H1 (cell line): ENCODE measurements at regions not wholly inside any gene's neighbourhood (a gene's known extent, or its start where the extent isn't known, plus 50 kb on each side); places are given as distances from the start of the nearest gene placed in this dataset.

ENCODE experiments used
- CTCF ChIA-PET: fragments of 300-600 bp; sonication (Branson Sonifier 250); formaldehyde crosslinking; loops from one replicate; lab custom pipeline; 2021; ENCODE audit not compliant: partially characterized antibody; lab: Charles Lee
- POLR2A ChIA-PET: fragments of 300-600 bp; sonication (Branson Sonifier 250); formaldehyde crosslinking; loops from one replicate; lab custom pipeline; 2021; ENCODE audit warnings: inconsistent platforms; ENCODE audit not compliant: partially characterized antibody; lab: Charles Lee
- DNase-seq, 2 experiments: peaks; one replicate each; pipeline versions ENCODE4 v3.0.0 to v3.0.0-alpha.2; 2010 to 2022; ENCODE audit warnings: low spot score in 2 of 2, low read depth in 1 of 2, mixed read lengths in 1 of 2
- FAIRE-seq: peaks from 2 replicates; lab custom pipeline; 2011; peaks lifted over from hg19 to GRCh38; lab: Jason Lieb, UNC
- H2AFZ ChIP-seq: 2 replicates; pipeline ENCODE4 v1.8.1; 2012; ENCODE audit warnings: low read length, inconsistent platforms
- H2AK5ac ChIP-seq: 2 replicates; pipeline ENCODE4 v1.6.1; 2013; ENCODE audit warnings: low read depth, low read length
- H2BK120ac ChIP-seq: replicated peaks from 2 replicates; pipeline ENCODE3; 2013; ENCODE audit warnings: low read depth, low read length, inconsistent platforms
- H2BK12ac ChIP-seq: 2 replicates; pipeline ENCODE4 v1.6.1; 2013; ENCODE audit warnings: low read depth, low read length
- H2BK15ac ChIP-seq: 2 replicates; pipeline ENCODE4 v1.6.1; 2013; ENCODE audit warnings: low read length
- H2BK20ac ChIP-seq: 2 replicates; pipeline ENCODE4 v1.6.1; 2013; ENCODE audit warnings: low read length
- H2BK5ac ChIP-seq: 2 replicates; pipeline ENCODE4 v1.6.1; 2013; ENCODE audit warnings: low read depth, low read length
- H3K14ac ChIP-seq: 2 replicates; pipeline ENCODE4 v1.6.1; 2013; ENCODE audit warnings: inconsistent platforms; ENCODE audit not compliant: insufficient read length
- H3K18ac ChIP-seq: 2 replicates; pipeline ENCODE4 v1.6.1; 2013; ENCODE audit warnings: low read length; ENCODE audit errors: extremely low read depth
- H3K23ac ChIP-seq: 2 replicates; pipeline ENCODE4 v1.6.1; 2013; ENCODE audit warnings: inconsistent platforms; ENCODE audit not compliant: insufficient read length
- H3K23me2 ChIP-seq: 2 replicates; pipeline ENCODE4 v1.6.1; 2013; ENCODE audit warnings: low read depth, low read length
- H3K27ac ChIP-seq: 2 replicates; pipeline ENCODE4 v1.6.1; 2011; ENCODE audit warnings: low read depth, low read length, inconsistent platforms
- H3K27me3 ChIP-seq, 4 experiments: replicated peaks in 1 of 4; 1 replicate in 1 of 4; 2 replicates in 3 of 4; pipeline versions ENCODE4 v1.6.1 to v1.8.1; 2011 to 2013; ENCODE audit warnings: low read length in 3 of 4, mild to moderate bottlenecking in 3 of 4, inconsistent platforms in 2 of 4, mixed read lengths in 2 of 4, moderate library complexity in 1 of 4; ENCODE audit not compliant: control insufficient read depth in 3 of 4, insufficient read depth in 3 of 4; ENCODE audit errors: extremely low read depth in 1 of 4
- H3K36me3 ChIP-seq, 4 experiments: 2 replicates each; pipeline versions ENCODE4 v1.6.1 to v1.8.1; 2011 to 2013; ENCODE audit warnings: mild to moderate bottlenecking in 4 of 4, low read length in 3 of 4, moderate library complexity in 2 of 4, control low read depth in 1 of 4, inconsistent platforms in 1 of 4; ENCODE audit not compliant: insufficient read depth in 4 of 4, control insufficient read depth in 2 of 4
- H3K4ac ChIP-seq: replicated peaks from 2 replicates; pipeline ENCODE3; 2013; ENCODE audit warnings: low read length, low read depth, mixed read lengths, inconsistent platforms; ENCODE audit not compliant: insufficient read length
- H3K4me1 ChIP-seq, 4 experiments: replicated peaks in 1 of 4; 1 replicate in 1 of 4; 2 replicates in 3 of 4; pipeline versions ENCODE4 v1.6.1 to v1.8.1; 2011 to 2013; ENCODE audit warnings: low read length in 3 of 4, inconsistent platforms in 2 of 4, mixed read lengths in 1 of 4; ENCODE audit not compliant: insufficient read depth in 4 of 4, control insufficient read depth in 3 of 4
- H3K4me2 ChIP-seq, 2 experiments: 2 replicates each; pipeline versions ENCODE4 v1.6.1 to v1.8.1; 2011 to 2013; ENCODE audit warnings: low read depth in 2 of 2, low read length in 2 of 2, control low read depth in 1 of 2, inconsistent platforms in 1 of 2, mild to moderate bottlenecking in 1 of 2; ENCODE audit not compliant: insufficient read depth in 1 of 2
- H3K4me3 ChIP-seq, 4 experiments: fragments of 200-600, 300-600 bp in 1 of 4; sonication (generic), shearing (Covaris generic), sonication (Bioruptor Twin) in 1 of 4; 2 replicates each; pipeline versions ENCODE4 v1.5.1 to v1.8.1; 2011 to 2016; ENCODE audit warnings: low read length in 4 of 4, low read depth in 3 of 4, control low read depth in 2 of 4, inconsistent platforms in 2 of 4, mild to moderate bottlenecking in 2 of 4, mixed read lengths in 1 of 4, moderate library complexity in 1 of 4; ENCODE audit not compliant: insufficient read depth in 2 of 4; ENCODE audit errors: extremely low read depth in 1 of 4
- H3K56ac ChIP-seq: replicated peaks from 2 replicates; pipeline ENCODE3; 2013; ENCODE audit warnings: low read depth, mild to moderate bottlenecking, mixed read lengths, low read length, inconsistent platforms; ENCODE audit not compliant: insufficient read length
- H3K79me1 ChIP-seq: 2 replicates; pipeline ENCODE4 v1.6.1; 2013; ENCODE audit warnings: low read depth, low read length, control low read depth
- H3K79me2 ChIP-seq, 2 experiments: 2 replicates each; pipeline versions ENCODE4 v1.6.1 to v1.8.1; 2012 to 2013; ENCODE audit warnings: low read length in 2 of 2, mild to moderate bottlenecking in 2 of 2, inconsistent platforms in 1 of 2; ENCODE audit not compliant: insufficient read depth in 2 of 2, control insufficient read depth in 1 of 2
- H3K9ac ChIP-seq, 4 experiments: replicated peaks in 1 of 4; 1 replicate in 1 of 4; 2 replicates in 3 of 4; pipeline versions ENCODE4 v1.6.1 to v1.8.1; 2011 to 2013; ENCODE audit warnings: low read depth in 3 of 4, low read length in 3 of 4, control low read depth in 2 of 4, mild to moderate bottlenecking in 2 of 4, moderate library complexity in 2 of 4, inconsistent platforms in 1 of 4; ENCODE audit errors: extremely low read depth in 1 of 4
- H3K9me3 ChIP-seq, 2 experiments: 2 replicates each; pipeline versions ENCODE4 v1.6.1 to v1.8.1; 2012 to 2013; ENCODE audit warnings: mild to moderate bottlenecking in 2 of 2, moderate library complexity in 2 of 2, control low read depth in 1 of 2, inconsistent platforms in 1 of 2, low read depth in 1 of 2, low read length in 1 of 2, mixed read lengths in 1 of 2; ENCODE audit not compliant: insufficient read depth in 2 of 2
- H4K20me1 ChIP-seq, 2 experiments: replicated peaks in 1 of 2; 2 replicates each; pipeline versions ENCODE3 to v1.8.1; 2011 to 2013; ENCODE audit warnings: inconsistent platforms in 2 of 2, low read length in 2 of 2, mild to moderate bottlenecking in 1 of 2; ENCODE audit not compliant: insufficient read depth in 2 of 2, control insufficient read depth in 1 of 2
- H4K5ac ChIP-seq: 2 replicates; pipeline ENCODE4 v1.6.1; 2013; ENCODE audit warnings: low read length, low read depth, mixed read lengths, inconsistent platforms; ENCODE audit not compliant: insufficient read length
- H4K8ac ChIP-seq: 2 replicates; pipeline ENCODE4 v1.8.0; 2013; ENCODE audit warnings: mild to moderate bottlenecking, moderate library complexity, low read length, inconsistent platforms; ENCODE audit not compliant: insufficient read depth; ENCODE audit errors: extremely low read depth
- H4K91ac ChIP-seq: replicated peaks from 2 replicates; pipeline ENCODE3; 2013; ENCODE audit warnings: low read length, mixed read lengths, inconsistent platforms; ENCODE audit not compliant: insufficient read length
- GABPA ChIP-seq: IDR thresholded peaks from 2 replicates; pipeline ENCODE4 v1.6.1; 2011; ENCODE audit warnings: mild to moderate bottlenecking, low read length, moderate library complexity, borderline replicate concordance; ENCODE audit not compliant: insufficient read depth
- NANOG ChIP-seq: IDR thresholded peaks from 2 replicates; pipeline ENCODE4 v1.6.1; 2011; ENCODE audit warnings: low read length, low read depth, mild to moderate bottlenecking, inconsistent platforms; ENCODE audit not compliant: insufficient read depth, poor library complexity, severe bottlenecking
- SAP30 ChIP-seq: fragments of 300-600 bp; sonication (generic); IDR thresholded peaks from 2 replicates; pipeline ENCODE4 v1.7.1; 2012; ENCODE audit warnings: low read length, moderate library complexity, mild to moderate bottlenecking, inconsistent platforms; ENCODE audit not compliant: insufficient read depth, insufficient replicate concordance
- SP2 ChIP-seq: IDR thresholded peaks from 2 replicates; pipeline ENCODE4 v1.6.1; 2012; ENCODE audit warnings: mild to moderate bottlenecking, low read length, inconsistent platforms
- YY1 ChIP-seq: IDR thresholded peaks from 2 replicates; pipeline ENCODE4 v1.6.1; 2011; ENCODE audit warnings: low read depth, mild to moderate bottlenecking, low read length
- WGBS, 2 experiments: shearing (Covaris generic) in 1 of 2; methylation state at CpG; one replicate each; pipeline versions ENCODE4 v1.1.6 to v1.1.7; 2013 to 2015; ENCODE audit warnings: low lambda C conversion rate in 2 of 2, mixed read lengths in 2 of 2, inconsistent platforms in 1 of 2, low coverage in 1 of 2, missing lambda C conversion rate in 1 of 2; ENCODE audit not compliant: insufficient replicate concordance in 2 of 2, insufficient coverage in 1 of 2, insufficient read length in 1 of 2; ENCODE audit errors: extremely low coverage in 1 of 2, missing lambda C conversion rate in 1 of 2; 5-methylcytosine and 5-hydroxymethylcytosine counted together

- ChIA-PET POLR2A (no interaction called here), CTCF (interaction anchor here (0.6 to 2.3 kb wide), 4 partner anchors 9 to 1305 kb away, joined by 3 to 6 read pairs (median 3); no protein-coding TSS in a partner anchor)
- Histone ChIP-seq H4K91ac (no peak overlapping the region), H2BK5ac (no peak overlapping the region), H3K23me2 (no peaks in the 10 kb centered on the region), H2BK120ac (no peak overlapping the region), H2BK15ac (no peak overlapping the region), H3K4me3 (no peak overlapping the region), H2BK12ac (no peak overlapping the region), H3K79me1 (no peaks in the 10 kb centered on the region), H3K4me1 (peaks cover 0 to 5% (median 3%) of the 10 kb centered on the region in 4 experiments; a peak in 1 of 7 replicates), H4K8ac (no peak overlapping the region), H3K36me3 (no peaks in the 10 kb centered on the region), H3K79me2 (no peaks in the 10 kb centered on the region), H3K27me3 (no peaks in the 10 kb centered on the region; a peak in 1 of 7 replicates), H4K5ac (no peak overlapping the region), H2BK20ac (no peak overlapping the region), H3K18ac (no peak overlapping the region), H3K4me2 (no peak overlapping the region), H3K9ac (no peak overlapping the region), H2AFZ (no peak overlapping the region), H2AK5ac (no peak overlapping the region), H3K27ac (no peak overlapping the region), H3K56ac (no peak overlapping the region), H3K9me3 (no peaks in the 10 kb centered on the region), H3K23ac (no peak overlapping the region), H4K20me1 (no peaks in the 10 kb centered on the region), H3K4ac (no peak overlapping the region), H3K14ac (no peak overlapping the region)
- 87% methylated on average over 2 of the region's 2 CpGs; no CpG with 5 or more reads in 1 of the 2 experiments for WGBS, 2 experiments
- DNase-seq (no peak), FAIRE-seq (no peak)
- TF ChIP-seq SP2 (no peak), YY1 (no peak), GABPA (no peak), NANOG (no peak), SAP30 (no peak)
These were observed 72.9 kb upstream of the IRX6 start for GRCh38 chr16:55251151-55251550.
